ENCODE measurements at regions not wholly inside any gene's neighbourhood (a gene's known extent, or its start where the extent isn't known, plus 50 kb on each side); places are given as distances from the start of the nearest gene placed in this dataset.
A peak's percentile ranks its signal among the peaks of the same experiment; 100 is the strongest.
"Not testable (repeated sequence)": the region's sequence is repeated elsewhere in the genome, so short reads cannot be mapped to it uniquely, and the experiment has no call there.

DNA sequence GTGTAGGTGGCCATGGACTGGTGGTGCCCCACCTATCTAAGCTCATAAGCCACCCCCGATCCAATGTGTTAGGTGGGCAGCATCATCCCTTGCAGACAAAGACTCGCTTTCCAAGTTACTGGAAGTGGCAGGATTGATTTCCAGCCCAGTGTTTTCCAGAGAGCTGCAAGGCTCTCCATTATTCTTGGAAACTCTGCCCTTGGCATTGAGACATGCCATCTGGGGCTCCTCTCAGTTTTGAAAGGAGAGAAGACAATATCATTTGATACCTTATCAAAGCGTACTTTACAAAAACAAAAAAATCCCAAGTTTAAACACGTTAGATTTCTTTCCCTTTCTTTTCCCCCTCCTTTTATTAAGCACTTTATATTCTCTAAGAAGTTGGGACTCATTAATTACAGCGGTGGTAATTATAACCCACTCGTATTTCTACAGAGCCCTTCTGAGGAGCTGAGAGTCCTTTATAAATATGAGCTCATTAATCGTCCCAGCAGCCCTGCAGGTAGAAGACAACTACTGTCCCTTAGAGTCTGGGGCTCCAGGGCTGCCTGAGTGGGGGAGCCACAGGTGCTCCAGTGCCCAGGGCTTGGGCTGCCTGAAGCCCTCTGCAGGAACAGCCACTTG, 226.1 kb downstream of the TLE3 start:
- no peak for DNase-seq

DNA sequence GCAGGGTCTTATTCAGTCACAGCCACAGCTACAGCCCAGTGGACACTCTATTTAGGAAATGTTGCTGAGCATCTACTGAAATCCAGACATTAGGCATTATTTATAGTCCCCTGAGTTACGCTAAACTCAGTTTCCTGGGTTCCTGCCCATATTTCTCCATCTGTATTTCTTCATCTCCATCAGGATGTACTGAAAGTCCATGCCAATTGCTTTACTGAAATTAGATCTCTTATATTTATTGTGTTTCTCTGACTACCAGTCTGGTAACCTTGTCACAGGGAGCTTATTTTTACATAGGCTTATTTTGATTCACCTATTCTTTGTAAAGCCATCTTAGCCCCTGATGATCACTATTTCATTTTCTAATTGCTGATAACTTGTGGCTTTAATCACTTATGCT, 223.9 kb downstream of the TLE3 start:
- no peak for DNase-seq

DNA sequence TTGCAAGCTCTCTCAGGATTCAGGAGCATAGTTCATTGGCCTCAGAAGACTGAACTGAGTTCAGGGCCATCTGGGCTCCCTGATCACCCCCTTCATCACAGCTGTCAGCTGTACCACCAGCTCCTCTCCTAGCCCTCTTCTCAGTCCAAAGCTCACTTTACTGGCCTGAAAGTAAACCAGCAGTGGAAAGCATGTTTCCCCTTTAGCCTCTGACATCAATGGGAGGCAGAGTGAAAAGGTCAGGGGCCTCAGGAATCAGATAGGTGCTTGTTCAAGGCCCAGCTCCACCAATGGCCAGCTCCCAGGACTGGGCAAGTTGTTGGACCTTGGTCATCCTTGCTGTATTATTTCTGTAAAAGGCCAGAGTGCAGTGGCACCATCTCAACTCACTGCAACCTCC, 223.4 kb downstream of the TLE3 start:
- no peak for DNase-seq

DNA sequence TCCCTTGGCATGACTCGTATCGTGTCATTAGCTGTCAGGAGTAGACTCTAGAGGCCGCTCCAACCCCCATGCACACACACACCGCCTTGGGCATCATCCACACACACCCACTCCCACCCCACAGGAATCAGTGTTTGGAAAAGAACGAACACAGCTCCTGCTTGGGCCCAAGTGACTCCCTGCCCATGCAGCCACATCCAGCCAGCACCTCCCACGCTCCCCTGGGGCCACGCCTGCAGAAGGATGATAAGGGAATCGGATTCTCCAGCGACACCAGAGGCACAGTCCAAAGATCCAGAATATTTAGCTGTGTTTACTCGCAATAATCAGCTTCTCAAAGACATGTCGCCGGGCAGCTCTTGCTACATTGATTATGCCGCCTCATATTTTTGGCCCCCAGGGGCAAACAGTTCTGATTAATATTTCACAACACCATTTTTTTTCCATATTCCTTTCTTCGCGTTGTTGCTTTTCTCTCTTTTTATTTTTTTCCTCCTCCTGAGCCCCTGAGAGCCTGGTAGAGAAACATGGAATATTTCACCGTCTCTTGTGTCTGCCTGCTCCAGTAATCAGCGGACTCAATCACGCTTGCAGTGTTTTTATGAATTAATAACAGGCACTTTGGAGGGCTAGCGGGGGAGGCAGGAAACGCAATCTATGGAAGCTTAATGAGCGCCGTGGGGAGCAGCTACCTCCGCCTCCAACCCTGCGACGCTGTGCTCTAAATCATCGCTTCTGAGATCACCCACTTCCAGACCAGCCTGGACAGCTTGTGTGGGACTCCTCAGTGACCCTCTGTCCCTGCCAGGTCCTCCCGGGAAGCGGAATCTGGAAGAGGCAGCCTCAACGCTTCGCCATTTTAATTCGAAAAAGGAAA, 221.4 kb downstream of the TLE3 start:
- no peak for DNase-seq

DNA sequence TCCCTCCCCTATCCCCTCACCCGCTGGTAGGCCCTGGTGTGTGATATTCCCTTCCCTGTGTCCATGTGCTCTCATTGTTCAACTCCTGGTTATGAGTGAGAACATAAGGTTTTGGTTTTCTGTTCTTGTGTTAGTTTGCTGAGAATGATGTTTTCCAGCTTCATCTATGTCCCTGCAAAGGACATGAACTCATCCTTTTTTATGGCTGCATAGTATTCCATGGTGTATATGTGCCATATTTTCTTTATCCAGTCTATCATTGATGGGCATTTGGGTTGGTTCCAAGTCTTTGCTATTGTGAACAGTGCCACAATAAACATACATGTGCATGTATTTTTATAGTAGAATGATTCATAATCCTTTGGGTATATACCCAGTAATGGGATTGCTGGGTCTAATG, 217.8 kb downstream of the TLE3 start:
- not testable (repeated sequence) for DNase-seq

DNA sequence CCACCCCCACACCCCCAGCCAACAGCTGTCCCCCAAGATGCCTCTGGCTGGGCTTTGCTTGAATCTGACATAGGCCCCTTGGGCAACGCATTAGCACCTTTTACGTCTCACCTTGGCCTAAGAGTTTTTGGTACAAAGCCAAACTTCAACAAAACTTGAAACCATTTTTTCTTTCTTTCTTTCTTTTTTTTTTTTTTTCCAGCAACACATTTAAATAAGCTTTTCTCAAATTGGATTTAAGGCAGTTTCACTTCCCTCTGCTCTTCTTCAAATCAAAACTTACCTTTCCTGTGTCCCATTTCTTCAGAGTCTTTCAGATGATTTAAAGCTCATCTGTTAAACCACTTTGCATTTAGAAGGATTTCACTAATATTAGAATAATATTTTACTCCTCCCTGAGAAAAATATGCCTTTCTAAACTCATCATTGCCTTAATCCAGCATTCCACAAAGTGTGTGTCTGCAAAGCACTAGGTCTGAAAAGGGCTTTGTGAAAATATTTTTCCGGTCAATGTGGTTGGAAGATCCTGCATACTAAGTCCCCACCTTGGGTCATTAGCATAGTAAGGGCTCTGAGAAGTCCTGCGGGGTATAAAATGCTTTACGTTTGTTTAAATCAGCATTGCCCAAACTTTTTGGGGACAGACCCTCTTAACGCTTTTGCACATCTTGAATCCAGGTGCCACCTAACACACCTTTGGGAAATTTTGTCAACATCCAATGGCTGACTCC, 217.0 kb downstream of the TLE3 start:
- no peak for DNase-seq

DNA sequence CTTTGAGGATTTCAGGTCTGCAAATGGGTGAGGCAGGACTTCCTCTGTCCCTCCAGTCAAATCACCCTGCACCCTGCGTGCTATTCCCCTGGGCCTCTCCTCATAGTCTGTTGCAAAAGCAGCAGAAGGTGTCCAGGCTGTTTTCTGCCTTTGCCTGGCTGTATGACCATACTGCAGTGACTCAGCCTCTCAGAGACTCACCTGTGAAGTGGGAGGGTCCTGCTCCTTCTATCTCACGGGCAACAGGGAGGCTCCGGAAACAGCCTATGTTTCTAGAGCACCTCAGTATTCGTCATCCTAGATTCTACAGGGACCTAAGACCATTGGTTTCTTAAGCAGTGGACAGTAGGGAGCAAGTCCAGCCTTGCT, 216.4 kb downstream of the TLE3 start:
- no peak for DNase-seq

DNA sequence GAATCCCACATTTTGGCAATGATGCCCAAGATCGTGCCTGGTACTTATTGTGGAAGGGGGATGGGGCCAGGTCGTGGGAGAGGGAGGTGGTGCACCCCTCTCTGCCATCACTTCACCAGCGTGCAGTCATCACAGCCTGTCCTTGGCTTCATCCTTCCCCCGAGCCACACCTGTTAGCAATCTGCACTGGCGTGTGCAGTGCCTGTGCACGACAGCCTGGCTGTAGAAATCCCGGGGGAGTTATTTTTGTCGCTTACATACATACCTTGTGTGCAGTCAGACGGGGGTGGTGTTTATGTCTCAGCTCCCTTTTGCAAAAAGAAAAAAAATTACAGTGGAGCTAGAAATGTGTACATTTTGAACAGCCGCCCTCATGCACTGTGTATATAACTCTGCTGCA, 216.0 kb downstream of the TLE3 start:
- no peak for DNase-seq

DNA sequence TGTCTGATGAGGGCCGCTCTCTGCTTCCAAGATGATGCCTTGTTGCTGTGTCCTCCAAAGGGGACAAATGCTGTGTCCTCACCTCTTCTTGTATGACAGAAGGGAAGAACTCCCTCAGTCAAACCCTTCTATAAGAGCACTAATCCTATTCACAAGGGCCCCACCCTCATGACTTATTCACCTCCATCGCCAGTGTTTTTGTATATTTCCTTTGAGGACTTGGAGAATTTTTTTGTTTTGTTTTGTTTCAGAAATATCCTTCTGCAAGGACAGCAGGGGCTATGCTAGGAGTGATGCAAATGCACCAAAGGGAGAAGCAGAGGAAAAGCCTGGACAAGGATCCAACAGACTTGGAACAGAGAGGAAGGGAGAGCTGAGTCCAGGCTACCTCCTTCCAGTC, 214.4 kb downstream of the TLE3 start:
- no peak for DNase-seq

DNA sequence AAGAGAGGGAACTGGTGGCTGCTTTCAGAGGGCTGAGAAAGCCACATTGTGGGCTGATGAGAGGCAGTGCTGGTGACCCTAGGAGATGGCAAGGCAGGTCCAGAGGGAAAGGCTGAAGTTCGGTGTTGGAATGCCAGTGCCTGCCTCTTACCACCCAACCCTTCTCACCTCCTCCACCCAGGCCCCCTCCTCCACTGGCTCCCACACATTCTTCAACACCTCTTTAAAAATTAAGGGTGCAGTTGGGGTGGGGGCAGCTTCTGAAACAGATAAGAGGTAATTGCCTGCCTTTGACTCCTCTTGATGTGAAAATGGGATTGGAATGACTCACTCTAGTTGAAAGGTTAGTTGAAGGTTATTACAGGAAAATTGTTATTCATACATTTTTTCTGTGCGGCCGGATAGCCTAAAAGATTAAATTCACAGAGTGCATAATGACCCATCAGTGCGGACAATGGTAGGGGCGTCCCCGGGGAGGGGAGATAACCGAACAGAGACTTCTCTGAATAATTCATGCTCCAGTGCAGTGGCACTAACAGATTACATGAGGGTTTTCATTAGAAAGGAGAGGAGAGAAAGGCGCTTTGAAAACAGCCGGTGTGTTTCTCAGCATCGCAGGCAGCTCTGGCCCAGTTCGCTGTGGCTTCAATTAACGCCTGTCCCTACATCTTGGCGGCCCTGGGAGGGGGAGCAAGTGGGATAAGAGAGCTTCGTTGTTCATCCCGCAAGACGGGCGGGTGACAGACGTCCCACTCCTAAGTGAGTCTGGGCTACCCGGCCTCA, 212.4 kb downstream of the TLE3 start:
- no peak for DNase-seq

DNA sequence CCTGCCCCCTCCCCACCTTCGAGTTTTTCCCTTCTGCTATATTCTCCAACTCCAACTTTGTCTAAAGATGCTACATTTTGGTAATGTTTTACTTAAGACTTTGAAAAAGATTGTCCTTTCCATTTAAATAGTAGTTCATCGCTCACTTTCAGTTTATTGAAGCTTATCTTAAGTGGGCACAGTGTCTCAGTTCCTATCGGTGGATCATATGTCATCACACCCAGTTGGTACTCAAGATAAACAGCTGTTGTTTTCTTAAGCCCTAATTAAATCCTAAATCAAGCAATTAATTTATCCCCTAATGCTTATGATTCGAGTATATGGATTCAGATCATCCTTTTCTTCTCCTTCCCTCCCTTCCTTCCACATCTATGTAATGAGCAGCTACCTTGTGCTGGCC, 210.7 kb downstream of the TLE3 start:
- no peak for DNase-seq

DNA sequence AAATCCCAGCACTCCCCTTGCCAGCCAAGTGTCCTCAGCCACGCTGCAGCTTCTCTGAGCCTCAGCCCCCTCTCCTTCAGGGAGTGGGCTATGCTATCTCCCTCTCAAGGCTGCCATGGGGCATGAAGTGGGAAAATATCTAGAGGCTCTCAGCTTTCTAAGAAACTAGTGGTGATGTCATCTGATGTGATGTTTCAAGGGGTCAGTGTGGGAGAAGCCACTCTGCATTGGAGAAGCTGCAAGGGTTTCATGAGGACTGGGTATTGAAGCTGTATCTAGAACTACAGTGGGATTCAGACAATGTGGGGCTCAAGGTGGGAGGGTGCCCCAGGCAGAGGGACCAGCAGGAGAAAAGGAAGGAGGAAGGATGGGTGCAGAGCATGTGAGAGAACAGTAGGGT, 210.2 kb downstream of the TLE3 start:
- no peak for DNase-seq

DNA sequence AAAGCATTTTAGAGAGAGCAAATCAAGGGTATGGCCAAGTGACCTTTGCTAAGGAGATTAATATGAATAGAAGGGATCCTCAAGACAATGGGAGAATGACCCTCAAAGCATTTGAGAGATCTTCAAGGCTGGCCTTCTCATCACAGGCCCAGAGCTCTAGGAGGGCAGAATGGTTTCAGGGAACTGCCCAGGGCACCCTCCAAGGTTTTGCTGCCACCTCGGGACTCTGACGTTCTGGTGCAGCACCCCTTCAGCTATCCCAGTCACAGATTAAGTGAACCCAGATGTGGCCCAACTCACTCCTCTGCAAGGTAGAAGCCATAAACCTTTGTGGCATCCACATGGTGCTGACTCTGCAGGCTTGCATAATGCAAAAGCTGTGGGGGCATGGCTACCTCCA, 209.3 kb downstream of the TLE3 start:
- DNase-seq = no peak

DNA sequence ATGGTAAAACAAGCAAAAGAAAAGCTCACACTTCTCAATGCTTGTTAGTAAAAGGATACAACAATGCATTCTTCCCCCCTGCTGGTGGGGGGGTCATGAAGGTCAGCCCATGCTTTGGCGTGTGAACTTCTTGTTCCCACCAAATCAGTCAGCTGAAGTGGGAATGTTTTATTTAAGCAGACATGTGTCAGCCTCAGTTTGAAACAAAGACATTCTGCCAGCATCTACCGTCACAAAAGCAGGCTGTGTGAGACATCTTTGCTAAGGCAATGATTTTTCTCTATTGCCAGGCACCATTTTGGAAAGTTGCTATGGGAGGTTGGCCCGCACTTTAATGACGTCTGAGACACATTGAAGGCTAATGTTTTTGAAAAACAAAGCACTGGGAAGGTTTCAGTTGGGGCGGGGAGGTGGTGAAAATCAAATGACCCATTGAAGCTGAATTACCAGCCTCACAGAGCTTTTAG, 206.6 kb downstream of the TLE3 start:
- DNase-seq = no peak

DNA sequence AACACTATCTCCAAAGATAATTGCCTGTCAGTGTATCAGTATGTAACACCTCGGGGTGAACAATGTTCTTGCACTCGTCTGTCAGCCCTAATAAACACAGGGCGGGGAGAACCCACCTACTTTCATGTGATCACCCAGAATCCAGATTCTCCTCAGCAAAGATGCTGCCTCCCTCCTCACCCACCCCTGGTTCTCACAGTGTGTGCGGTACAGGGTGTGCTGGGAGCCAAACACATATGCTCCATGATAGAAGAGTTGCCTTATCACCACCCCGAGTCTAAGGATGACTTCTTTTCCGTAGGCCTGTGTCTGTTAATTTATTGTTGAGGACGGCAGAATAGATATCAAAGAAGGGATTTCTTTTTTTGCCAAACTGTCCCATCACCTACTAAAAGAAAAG, 206.1 kb downstream of the TLE3 start:
- no peak for DNase-seq

DNA sequence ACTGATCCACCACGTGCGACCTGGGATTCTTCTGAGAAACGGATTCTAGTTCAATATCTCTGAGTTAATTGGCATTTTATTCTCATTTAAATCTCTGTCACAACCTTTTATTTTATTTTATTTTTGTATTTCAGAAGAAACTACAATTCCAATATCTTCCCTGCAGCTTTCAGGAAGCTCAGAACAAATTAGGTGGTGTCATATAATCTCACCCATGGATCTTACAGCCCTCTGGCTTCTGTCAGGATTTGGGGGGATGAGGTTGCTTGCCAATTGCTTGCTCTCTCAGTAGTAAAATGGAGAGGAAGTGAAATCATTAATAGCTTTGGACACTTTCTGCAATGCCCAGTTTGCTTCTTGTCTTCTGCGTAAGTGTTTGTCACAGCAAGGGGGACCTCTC, 205.4 kb downstream of the TLE3 start:
- DNase-seq = no peak

DNA sequence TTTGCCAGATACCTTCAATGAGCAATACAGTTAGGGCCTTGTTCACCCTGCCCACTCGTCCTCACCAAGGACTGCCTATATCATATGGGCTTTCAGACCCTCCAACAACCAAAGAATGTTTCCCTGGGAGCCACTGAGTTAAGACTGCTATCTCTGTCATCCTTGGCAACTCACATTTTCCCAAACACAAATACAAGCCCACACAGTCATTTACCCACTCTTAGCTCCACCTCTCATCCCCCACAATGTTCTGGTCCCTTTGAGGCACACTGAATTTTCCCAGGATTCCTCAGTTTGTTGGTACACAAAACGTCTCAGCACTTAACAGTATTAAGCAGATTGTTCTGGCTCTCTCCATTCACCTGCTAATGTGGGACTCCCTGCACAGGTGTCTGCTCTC, 204.6 kb downstream of the TLE3 start:
- no peak for DNase-seq

DNA sequence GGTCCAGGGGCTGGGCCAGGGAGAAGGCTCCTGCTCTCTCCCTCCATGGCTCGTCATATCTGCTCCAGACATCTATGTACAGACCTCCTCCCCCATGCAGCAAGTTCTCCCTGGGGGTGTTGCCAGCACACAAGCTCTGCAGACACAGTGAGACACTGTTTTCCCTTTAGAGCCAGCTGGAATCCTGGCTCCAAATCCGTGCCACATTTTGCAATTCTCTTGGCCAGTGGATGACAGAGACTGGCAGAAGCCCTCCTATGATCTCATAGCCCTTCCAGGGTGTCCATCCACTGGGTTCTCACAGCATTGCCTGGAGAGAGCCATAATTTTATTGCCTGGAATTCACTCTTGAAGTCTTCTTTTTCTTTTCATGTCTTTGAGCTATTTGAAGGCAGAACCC, 203.9 kb downstream of the TLE3 start:
- DNase-seq = peak; percentile 81

DNA sequence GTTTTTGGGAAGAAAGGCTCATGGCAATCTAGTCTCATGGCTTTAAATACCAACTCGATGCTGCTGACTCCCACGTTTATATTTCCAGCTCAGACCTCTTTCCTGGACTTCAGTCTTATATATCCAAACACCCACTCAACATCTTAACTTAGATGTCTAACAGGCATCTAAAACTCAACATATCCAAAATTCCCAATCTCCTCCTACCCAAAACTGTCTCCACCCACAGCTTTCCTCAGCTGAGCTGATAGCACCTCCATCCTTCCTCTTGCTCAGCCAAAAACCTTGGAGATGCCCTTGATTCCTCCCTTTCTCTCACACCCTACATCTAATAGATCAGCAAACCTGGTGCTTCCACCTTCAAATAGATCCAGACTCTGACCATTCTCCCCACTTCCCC, 202.5 kb downstream of the TLE3 start:
- no peak for DNase-seq

DNA sequence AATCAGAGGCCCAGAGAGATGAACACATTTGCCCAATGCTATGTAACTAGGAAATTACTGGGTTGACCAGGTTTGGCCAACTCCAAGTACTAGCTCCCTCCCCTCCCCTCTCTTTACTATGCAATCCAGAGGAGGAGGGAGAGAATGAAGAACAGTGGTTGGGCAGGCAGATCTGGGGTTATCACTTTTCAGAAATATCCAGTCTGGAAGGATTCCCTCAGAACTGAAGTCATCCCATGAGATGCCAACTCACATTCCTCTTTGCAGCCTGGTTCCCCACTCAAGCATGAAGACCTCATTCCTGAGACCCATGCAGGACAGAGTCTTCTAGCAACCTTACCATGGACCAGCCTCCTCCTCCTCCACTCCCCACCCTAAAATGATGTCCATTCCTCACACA, 201.1 kb downstream of the TLE3 start:
- peak; percentile 8 for DNase-seq

DNA sequence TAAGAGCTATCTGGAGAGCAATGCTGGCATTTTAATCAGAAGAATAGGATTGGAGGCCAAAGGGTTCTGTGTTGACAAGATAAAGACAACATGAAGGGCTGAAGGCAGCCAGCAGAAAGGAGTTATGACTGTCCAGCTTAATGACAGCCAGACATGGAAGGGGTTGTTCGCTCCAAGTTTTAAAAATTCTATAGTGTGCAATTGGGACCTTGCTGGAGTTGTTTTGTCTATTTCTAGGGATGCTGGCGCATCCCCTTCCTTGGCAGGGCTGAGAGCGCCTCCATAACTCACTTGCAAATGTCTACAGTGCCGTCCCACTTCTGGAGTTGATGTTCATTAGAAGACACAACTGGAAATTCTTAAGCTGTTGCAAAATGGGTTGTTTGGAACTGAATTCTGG, 200.7 kb downstream of the TLE3 start:
- DNase-seq = no peak

DNA sequence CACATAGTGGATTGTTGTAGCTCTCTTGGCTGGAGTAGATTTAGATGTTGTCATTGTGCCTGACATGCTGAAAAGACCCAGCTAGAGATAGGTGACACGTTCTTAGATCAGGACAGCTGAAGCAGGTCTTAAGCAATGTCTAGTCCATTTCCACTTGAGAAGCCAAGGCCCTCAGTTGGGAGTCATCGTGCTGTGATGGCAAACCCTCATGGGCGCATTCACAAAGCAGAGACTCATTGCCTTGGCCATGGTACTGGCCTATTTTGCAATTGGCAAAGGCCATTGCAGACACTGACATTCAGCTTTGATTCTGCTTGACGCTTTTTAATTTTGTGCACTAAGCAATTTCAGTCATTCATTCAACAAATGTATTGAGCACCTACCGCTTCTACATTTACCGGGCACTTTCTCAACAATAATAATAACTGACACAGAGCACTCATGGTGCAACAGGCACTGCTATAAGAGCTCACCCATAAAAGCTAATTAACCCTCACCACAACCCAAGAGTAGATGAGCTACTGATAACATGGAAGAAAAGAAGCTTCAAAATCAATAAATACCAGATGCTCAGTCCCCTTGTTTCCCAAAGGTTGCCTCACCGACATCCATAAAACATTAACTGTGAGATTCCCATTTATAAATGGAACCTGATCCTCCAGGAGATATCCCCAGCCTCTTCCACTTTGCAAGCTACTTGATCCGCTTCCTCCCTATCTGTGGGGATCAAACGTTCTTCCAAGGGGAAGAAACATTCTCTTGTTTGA, 200.1 kb downstream of the TLE3 start:
- no peak for DNase-seq

Measured in fibroblast of skin of abdomen (primary cell).